NCI-H446 treated with DMSO at 0.1 percent for 48 hours (cell line): ENCODE measurements at regions not wholly inside any gene's neighbourhood (a gene's known extent, or its start where the extent isn't known, plus 50 kb on each side); places are given as distances from the start of the nearest gene placed in this dataset.
"Not testable (repeated sequence)": the region's sequence is repeated elsewhere in the genome, so short reads cannot be mapped to it uniquely, and the experiment has no call there.

ENCODE experiments used
- DNase-seq: peaks from one replicate; lab custom pipeline; 2025; lab: John Stamatoyannopoulos, UW

DNA sequence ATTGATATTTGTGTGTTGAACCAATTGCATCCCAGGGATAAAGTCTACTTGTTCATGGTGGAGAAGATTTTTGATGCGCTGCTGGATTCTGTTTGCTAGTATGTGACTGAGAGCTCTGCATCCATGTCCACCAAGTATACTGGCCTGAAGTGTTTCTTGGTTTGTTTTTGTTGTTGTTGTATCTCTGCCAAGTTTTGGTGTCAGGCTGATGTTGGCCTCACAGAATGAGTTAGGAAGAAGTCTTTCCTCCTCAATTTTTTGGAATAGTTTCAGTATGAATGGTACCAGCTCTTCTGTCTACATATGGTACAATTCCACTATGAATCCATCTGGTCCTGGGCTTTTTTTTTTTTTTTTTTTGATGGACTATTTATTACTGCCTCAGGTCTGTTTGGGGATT lies 50.9 kb upstream of the OSTN start:
- DNase-seq, result no peak

DNA sequence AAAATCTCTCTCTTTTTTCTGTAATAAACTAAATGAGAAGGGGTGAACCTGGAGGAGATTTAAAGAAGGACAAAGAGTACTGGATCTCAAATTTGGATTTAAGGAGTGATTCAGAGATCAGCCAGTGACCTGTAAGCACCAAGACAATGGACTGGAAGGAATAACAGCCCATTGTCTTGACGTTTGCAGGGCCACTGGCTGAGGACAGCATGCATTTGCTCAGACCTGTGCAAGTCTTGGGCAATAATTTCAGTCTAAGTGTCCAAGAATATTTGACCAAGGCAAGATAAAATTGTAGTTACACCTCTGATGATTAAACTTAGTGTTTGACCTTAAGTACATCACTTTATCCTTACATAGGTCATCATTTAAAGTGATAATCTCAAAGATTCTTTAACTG lies 55.8 kb upstream of the OSTN start:
- DNase-seq, result no peak

DNA sequence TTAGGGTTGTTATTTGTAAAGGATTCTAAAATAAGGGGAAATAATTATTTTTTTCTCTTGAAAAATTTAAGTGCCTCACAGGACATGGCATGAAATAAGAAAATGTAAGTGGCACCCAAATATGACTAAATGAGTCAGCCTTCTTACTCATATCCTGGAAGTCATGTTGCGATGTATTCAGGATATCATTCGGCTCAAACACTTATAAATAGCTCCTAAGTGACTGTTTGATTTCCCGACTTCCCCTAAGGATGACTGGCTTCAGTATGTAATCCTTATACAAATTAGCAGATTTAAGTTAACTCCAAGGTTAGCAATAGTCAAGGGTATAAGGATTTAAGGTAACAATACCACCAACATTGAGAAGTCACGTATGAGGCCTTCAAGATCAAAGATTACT lies 57.3 kb upstream of the OSTN start:
- no peak for DNase-seq

DNA sequence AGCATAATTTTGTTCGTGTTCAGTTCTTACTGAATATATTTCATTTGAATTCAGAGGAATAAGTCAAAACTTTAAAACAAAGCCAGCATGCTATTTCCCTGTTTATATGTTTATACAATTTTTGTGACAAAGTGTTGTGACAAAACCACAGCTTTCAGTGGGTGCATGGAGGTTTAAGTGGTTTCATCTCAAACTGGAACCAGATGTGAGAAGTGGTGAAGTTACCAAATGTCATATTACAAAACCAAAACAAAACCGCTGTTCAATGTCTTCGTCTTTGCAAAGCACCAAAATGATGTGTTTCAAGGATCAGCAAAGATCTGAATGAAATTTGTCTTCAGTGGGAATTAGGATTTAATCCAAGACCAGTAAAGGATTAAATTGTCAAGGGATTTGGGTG lies 59.3 kb upstream of the OSTN start:
- DNase-seq, result no peak

DNA sequence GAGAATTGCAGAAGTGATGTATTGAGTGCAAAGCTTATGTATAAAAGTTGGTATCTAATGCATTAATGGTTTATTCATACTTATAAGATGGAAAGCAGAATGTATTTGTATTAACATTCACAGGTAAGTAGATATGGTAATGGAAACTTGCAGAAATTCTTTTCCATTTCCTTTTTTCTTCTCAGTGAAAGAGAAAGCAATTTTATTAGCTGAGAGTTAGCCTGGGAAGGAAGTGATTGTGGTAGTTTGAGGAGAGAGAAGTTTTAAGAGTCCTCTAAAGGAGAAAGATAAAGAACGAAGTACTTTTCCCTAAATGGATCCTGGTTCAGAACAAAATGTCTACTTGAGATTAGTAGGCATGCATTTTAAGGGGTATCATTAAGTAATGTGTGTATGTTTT lies 60.1 kb upstream of the OSTN start:
- no peak for DNase-seq

DNA sequence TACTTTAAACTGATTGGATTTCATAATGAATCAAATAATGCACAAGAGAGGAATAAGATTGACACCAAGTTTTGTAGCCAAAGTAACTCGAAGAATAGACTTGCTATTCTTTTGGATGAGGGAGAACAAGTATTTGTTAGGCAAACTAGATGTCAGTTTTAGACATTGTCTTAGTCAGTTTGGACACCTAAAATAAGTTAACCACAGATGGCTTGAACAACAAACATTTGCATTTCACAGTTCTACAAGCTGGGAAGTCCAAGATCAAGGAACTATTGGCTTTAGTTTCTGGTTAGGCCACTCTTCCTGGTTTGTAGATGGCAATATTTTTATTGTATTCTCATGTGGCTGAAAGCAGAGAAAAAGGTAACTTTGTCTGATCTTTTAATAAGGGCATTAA lies 61.3 kb upstream of the OSTN start:
- DNase-seq, result no peak

DNA sequence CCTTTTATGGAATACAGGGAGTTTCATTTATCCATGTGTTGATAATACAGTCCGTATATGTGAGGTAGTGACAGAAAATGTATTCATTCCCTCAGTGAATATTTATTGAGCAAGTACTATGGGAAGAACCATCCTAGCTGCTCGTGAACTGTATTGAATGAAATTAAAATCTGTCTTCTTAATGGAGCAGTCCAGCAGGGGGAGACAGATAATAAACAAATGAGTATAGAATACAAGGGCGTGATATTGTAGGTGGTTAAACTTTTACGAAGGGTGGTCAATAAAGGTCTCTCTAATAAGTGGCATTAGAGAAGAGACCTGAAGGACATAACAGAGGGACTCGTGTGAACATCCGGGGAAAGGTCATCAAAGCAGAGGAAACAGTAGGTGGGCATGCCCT lies 62.7 kb upstream of the OSTN start:
- no peak for DNase-seq

DNA sequence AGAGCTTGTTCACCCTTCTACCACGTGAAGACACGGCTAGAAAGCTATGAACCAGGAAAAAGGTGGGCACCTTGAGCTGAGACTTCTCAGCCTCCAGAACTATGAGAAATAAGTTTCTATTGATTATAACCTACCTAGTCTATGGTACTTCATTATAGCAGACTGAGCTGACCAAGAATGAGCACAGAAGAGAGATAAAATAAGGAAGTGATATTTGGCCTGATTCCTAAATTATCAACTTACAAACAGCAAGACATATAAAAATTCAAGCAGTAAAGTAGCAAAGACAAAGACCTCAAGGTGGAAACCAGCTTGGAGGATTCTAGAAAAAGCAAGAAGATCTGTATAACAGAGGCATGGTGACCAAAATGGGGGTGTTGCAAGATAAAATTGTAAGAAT lies 63.9 kb upstream of the OSTN start:
- DNase-seq, result no peak

DNA sequence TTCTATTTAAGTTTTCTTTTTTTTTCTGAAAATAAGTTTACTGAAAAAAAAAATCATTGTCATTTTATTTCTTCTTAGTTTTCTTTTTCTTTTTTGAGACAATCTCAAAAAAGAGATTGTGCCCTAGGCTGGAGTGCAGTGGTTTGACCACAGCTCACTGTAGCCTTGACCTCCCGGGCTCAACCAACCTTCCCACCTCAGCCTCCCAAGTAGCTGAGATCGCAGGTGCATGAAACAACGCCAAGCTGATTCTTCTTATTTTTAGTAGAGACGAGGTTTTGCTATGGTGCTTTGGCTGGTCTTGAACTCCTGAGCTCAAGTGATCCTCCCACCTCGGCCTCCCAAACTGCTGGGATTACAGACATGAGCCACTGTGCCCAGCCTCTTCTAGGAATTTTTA lies 65.7 kb upstream of the OSTN start:
- DNase-seq, result no peak

DNA sequence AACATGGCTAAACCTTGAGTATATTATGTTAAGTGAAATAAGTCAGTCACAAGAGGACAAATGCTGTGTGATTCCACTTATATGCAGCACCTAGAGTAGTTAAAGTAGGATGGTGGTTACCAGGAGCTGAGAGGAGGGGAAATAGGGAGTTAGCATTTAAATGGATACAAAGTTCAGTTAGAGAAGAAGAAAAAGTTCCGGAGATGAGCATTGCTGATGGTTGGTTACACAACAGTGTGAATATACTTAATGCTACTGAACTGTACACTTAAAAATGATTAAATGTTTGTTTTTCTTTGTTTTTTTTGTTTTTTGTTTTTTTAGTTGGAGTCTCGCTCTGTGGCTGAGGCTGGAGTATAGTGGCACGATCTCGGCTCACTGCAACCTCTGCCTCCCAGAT lies 67.7 kb upstream of the OSTN start:
- DNase-seq, result no peak

DNA sequence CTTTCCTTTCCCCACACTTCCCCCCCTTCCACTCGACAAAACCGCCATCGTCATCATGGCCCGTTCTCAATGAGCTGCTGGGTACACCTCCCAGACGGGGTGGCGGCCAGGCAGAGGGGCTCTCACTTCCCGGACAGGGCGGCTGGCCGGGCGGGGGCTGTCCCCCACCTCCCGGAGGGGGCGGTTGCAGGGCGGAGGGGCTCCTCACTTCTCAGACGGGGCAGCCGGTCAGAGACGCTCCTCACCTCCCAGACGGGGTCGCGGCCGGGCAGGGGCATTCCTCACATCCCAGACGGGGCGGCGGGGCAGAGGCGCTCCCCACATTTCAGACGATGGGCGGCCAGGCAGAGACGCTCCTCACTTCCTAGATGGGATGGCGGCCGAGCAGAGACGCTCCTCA lies 74.2 kb upstream of the OSTN start:
- not testable (repeated sequence) for DNase-seq

DNA sequence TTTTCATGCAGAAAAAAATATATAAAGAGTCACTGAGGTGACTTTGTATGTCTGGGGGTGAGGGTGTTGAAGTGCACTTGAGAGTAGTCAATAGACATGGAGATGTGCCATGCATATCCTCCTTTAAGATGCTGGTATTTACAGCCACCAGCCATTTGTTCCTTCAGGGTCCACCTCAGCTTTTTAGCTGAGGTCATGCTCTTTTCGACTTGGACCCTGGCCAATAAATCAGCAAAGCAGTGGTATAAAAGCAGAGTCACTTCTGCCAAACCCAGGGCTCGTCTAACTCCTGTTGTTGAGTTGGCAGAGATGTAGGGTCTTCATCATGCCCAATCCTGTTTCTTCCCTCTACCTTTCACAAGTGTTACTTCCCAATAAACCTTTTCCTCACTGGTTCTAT lies 75.1 kb upstream of the OSTN start:
- DNase-seq, result no peak

DNA sequence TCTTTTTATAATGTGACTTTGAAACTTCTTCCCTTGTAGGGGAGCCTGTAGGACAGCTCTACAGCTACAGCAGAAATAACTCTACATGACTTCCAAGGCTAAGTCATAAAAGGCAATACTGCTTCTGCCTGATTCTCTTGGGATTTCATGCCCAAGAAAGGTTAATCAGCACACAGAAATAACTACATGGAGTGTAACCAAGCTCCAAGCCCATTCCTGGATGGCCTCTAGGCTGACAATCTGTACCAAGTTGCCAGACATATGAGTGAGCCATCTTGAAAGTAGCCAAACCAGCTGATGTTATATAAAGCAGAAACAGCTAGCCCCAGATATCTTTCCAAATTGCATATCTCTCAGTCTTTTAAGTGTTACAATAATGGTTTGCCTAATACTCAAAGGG lies 75.8 kb upstream of the OSTN start:
- no peak for DNase-seq

DNA sequence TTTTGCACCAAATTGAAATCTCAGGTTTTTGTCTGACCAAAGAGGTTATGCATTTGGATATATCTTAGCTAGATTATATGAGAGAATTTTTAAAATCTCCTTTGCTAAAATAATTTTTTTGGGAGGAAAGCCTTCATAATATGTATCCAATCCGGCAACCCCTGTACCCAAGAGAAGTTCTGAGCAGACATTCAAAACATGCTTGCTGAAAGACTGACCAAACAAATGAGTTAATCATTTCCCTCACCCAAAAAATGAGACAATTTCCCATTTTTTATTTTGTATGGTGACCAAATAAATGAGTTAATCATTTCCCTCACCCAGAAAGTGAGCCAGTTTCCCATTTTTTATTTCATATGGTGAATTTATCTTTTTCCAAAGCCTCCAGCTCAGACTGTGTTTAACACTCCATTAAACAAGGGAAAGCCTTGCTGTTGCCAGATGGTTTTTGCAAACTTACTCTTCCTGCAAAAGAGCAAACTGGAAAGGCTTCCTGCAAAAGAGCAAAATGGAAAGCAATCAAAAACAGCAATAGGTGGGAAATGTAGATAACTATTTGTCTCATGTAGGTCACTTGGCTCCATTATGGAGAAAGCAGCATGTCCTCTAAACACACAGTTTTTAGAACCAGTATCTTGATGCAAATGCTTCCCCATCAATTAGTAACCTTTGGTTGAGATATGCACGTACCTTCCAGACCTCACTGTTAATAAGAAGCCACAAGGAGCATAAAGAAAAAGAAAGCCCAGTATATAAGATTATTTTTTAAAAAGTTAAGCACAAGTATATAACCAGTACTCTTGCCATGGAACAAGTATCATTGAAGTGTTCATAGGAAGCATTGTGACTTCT lies 78.4 kb upstream of the OSTN start:
- no peak for DNase-seq

DNA sequence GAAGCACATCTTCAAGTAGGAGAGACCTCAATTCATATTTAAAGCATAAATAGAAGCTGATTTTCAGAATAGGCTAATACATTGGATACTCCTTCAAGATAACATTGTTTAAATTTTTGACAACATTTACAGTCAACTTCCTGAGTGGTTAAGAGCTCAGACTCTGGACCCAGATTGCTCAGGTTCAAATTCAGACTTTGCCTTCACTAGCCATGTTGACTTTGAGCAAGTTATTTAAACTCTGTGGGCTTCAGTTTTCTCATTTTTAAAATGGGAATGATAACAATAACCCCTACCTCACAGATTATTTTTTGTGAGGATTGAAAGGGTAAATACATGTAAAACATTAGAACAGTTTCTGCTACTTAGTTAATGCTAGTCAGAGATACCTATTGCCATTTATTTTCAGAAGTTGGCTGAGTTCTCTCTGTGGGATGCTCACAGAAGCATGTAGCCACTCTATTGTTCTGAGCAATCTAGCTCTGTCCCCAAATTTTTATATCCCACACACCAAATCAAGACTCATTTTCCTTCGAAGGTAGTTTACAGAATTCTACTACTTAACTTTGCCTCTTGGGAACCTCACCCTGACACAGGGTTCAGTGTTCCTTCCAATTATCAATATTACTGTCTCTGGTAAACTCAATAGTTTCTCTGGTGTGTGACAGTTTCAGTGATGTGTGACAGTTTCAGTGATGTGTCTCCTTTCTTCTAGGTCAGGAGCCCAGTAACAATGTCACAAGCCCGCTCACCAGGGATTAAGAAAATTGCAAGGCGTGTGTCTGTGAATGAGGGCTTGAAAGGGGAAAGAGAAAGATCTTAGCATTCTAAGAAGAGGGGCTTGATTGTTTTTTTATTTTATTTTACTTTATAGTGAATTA lies 79.4 kb upstream of the OSTN start:
- DNase-seq, result no peak

DNA sequence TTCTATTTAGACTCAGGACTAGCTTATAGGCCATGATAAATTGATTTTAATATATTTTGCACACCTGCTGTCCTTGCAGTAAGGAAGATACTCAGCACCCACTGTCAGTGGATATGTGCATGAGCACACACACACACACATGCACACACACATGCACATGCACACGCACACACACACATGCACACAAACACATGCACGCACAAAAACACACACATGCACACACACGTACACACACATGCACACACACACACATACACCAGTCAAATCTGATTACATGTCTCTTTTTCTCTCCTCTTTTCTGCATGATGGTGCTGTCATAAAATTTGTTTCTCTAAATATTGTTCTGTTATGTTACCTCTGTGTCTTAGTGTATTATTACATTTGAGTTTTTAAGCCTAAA lies 87.3 kb upstream of the OSTN start:
- DNase-seq, result no peak

DNA sequence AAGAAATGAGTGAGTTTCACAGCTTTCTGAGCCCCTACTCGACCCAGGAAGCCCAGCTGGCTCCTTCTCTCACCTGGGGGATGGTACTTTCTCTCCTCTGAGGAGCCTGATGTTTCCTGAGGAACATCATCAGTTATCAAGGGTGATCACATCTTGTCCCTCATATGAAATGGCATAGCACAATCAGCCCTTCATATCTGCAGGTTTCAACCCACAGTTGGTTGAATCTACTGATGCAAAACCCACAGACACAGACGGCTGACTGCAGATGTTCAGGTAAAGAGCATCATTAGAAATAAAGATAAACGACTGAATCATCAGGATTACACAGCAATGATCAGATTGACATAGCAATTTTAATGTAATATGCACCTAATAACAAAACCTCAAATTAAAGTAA lies 93.6 kb upstream of the OSTN start:
- no peak for DNase-seq

DNA sequence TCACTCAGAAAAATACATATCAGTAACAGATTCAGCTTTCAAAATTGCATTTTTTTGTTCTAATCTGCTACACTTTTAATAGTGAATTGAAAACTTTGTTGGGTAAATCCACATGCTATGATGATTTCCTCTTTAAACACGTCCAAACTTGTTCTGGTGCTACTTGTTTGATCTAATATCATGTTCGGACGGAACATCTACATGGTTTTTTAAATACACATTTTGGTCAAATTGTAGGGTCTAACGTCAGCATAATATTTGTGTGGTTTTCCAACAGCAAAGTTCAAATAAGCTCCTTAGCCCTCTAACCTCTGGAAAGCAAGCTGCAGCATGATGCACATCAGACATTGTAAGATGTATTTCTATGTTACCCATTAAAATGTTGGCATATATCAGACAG lies 98.5 kb upstream of the OSTN start:
- no peak for DNase-seq

DNA sequence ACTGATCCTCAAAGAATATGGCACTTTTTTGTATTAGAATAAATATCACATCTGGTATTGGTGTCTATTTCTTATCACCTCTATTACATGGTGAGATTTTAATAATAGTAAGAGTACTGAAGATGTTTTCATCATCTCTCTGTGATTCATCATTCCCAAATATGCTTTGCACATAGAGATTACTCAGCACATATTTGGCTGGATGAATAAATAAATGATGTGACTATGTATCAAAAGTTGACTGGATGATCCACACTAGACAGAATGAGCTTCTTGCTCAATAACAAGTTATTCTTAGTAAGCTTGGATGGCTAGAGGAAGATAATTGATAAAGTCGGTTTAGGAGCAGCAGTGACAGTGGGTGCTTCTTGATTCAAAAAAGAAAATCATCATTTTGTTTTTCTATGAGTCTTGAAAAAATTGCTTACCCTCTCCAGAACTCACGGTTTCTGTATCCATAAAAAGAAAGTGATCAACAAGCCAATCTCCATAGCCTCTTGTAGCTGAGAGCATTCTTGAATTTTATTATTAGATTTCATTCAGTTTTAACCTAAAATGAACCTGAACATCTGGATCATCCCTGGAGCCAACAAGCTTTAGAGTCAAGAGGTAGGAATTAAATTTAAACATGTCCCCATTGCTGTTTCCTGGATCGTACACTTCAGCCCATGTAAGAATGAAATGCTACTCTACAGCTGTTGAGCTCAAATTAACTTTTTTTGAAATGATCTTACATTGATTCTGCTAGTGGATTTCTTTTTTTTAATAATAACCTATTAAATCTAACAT lies 104.8 kb upstream of the OSTN start:
- no peak for DNase-seq

DNA sequence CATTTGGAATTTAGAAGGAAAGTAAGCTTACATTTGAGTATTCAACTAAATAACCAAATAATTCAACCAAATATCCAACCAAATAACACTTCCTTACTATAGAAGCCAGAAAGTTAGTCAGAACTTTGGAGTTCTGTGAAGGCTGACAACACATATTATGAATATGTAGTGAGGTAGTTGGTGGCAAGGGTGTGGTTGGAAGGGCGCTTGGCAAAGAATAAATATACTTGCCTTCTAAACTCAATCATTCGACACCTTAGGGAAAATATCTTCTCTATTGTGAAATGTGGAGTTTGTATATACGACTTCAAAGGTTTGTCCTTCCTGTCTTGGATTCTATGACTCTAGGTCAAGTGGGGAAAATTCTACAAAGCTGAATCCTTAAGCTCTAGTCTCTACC lies 111.7 kb upstream of the OSTN start:
- DNase-seq, result no peak

DNA sequence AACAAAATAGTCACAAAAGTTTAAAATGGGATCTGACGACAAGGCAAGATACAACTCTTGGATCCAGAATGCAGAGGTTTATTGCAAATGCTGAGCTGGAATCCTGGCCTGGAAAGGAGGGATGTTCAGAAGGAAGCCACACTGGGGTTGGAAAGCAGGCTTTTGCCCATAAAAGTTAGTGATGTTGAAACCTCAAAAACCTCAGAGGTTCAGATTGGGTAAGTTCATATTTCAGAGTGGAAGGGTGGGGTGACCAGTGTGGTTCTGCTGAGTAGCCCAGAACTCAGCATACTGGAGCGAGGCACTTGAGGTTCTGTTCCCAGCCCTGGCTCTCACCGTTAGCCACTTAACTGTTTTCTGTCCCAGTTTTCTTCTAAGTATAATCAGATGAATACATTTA lies 114.0 kb upstream of the OSTN start:
- no peak for DNase-seq

DNA sequence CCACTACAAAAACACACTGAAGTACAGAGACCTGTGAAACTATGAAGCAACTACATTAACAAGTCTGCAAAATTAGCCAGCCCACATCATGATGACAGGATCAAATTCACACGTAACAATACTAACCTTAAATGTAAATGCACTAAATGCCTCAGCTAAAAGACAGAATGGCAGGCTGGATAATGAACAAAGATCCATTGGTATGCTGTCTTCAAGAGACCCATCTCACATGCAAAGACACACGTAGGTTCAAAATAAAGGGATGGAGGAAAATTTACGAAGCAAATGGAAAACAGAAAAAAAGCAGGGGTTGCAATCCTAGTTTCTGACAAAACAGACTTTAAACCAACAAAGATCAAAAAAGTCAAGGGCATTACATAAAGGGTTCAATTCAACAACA lies 120.1 kb upstream of the OSTN start:
- DNase-seq, result not testable (repeated sequence)
